ENCODE measurements at regions not wholly inside any gene's neighbourhood (a gene's known extent, or its start where the extent isn't known, plus 50 kb on each side); places are given as distances from the start of the nearest gene placed in this dataset.

DNA sequence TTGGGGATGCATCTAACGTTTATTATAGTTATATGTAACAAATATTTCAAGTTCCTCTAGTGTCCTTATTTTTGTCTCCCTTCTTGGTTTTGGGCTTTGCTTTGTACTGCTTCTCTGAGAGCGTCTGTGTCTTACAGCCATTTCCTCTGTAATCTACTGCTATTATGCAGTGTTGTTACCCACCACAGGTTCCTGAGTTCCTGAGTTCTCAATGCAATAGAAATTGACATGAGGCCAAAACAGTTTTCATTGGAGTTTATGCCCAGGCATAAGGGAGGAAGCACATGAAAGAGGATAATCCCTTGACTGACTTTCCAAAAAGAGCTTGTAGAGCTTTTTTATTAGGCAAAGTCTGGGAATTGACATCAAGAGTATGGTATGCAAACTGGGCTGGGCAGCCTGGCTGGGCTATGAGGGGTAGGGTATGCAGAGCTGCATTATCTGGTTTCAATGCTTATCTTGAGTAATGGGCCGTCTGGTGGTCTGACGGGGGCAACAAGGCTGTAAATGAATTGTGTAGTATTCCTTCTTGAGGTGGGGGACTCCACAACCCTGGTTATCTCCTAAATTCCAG, 722.5 kb upstream of the ATXN7L3B start:
- intact Hi-C loops (cut with DNase I; ENCODE audit: low total_unique reads), result no loop called here
- H3K27me3 ChIP-seq, result no peaks in the 10 kb centered on the region
- DNase-seq, result no peak
- 35 to 40% (median 38%) methylated on average over 4 of the region's 4 CpGs for WGBS, 5 donors
- no peaks in the 10 kb centered on the region for H3K9me3 ChIP-seq
- no peak overlapping the region for H3K4me3 ChIP-seq
- H3K36me3 ChIP-seq, result no peaks in the 10 kb centered on the region
- TF ChIP-seq POLR2AphosphoS5 (IDR thresholded peaks at IDR 0.05) (no peak), EP300 (IDR thresholded peaks at IDR 0.05) (no peak), POLR2A (IDR thresholded peaks at IDR 0.05) (no peak)
- TF ChIP-seq, protein P1, sequence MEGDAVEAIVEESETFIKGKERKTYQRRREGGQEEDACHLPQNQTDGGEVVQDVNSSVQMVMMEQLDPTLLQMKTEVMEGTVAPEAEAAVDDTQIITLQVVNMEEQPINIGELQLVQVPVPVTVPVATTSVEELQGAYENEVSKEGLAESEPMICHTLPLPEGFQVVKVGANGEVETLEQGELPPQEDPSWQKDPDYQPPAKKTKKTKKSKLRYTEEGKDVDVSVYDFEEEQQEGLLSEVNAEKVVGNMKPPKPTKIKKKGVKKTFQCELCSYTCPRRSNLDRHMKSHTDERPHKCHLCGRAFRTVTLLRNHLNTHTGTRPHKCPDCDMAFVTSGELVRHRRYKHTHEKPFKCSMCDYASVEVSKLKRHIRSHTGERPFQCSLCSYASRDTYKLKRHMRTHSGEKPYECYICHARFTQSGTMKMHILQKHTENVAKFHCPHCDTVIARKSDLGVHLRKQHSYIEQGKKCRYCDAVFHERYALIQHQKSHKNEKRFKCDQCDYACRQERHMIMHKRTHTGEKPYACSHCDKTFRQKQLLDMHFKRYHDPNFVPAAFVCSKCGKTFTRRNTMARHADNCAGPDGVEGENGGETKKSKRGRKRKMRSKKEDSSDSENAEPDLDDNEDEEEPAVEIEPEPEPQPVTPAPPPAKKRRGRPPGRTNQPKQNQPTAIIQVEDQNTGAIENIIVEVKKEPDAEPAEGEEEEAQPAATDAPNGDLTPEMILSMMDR (IDR thresholded peaks at IDR 0.05), result no peak
- no peak overlapping the region for H3K27ac ChIP-seq
- H3K4me1 ChIP-seq, result no peaks in the 10 kb centered on the region

DNA sequence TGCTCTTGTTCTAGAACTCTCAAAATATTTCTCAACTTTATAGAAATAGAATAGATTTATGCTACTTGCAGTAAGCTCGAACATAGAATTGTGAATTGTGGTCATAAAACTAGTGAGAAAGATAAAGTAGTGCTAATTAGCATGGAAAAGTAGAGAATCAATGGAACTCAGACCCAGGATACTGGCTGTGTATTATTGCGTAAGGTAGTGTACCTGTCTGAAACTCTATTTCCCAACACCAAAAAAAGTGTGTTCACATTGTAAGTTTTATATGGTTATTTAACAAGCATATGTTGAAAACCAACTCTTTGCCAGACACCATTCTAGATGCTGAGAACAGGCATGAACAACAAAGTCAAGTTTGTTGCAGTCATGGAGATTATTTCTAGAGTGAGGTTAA, 720.5 kb upstream of the ATXN7L3B start:
- Histone ChIP-seq H3K9me3 (peaks cover 0 to 6% (median 0%) of the 10 kb centered on the region in 4 donors), H3K36me3 (no peaks in the 10 kb centered on the region), H3K27me3 (no peaks in the 10 kb centered on the region), H3K4me1 (no peaks in the 10 kb centered on the region), H3K27ac (no peak overlapping the region), H3K4me3 (no peak overlapping the region)
- TF ChIP-seq POLR2AphosphoS5 (IDR thresholded peaks at IDR 0.05) (no peak), POLR2A (IDR thresholded peaks at IDR 0.05) (no peak), EP300 (IDR thresholded peaks at IDR 0.05) (no peak)
- TF ChIP-seq, protein P1 (IDR thresholded peaks at IDR 0.05), result no peak
- 71 to 85% (median 78%) methylated on average over 2 of the region's 2 CpGs for WGBS, 5 donors
- DNase-seq, result no peak
- intact Hi-C loops (cut with DNase I; ENCODE audit: low total_unique reads), result no loop called here

DNA sequence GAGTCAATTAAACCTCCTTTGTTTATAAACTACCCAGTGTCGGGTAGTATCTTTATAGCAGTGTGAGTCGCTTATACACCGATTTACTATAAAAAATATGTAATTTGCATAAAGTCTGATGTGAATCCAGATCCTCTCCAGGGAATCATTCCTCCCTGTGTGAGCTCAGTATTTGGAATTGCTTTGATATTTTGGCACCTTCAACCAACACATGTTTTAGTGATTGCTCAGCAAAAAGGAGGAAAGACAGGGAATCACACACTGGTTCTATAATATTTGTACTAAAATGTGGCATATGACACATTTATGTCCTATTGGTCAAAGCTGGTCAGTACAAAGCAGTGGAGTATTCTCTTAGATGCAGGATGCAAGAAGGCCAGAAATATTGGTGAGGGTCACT, 703.9 kb upstream of the ATXN7L3B start:
- Histone ChIP-seq H3K27ac (no peak overlapping the region), H3K36me3 (no peaks in the 10 kb centered on the region)

DNA sequence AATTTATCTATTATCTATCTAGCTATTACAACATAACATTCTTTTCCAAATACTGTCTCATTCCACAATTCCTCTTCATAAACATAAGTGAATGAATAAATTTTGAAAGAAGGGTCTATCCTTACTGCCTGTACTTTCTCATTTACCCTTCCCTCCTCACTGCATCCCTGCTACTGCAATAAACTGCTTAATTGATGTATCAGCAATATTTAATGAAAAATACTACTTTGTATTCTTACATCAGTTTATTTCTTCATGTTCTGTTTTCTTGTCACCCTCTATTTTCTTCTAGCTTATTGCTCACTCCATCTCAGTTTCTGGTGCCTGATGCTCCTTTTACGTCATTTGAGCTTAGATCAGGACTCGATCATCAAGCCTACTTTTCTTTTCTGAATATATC, 695.7 kb upstream of the ATXN7L3B start:
- 75 to 93% (median 89%) methylated on average over 2 of the region's 2 CpGs for WGBS, 5 donors
- H3K9me3 ChIP-seq, result no peaks in the 10 kb centered on the region
- intact Hi-C loops (cut with DNase I; ENCODE audit: low total_unique reads), result no loop called here

More for the DNA sequence above, 703.9 kb upstream of the ATXN7L3B start:
- no peaks in the 10 kb centered on the region for H3K27me3 ChIP-seq
- H3K4me3 ChIP-seq, result no peak overlapping the region
- H3K4me1 ChIP-seq, result no peaks in the 10 kb centered on the region
- DNase-seq, result no peak
- peaks cover 0 to under 1% (median 0%) of the 10 kb centered on the region in 4 donors for H3K9me3 ChIP-seq
- intact Hi-C loops (cut with DNase I; ENCODE audit: low total_unique reads), result no loop called here
- 83 to 91% (median 86%) methylated on average over 3 of the region's 3 CpGs for WGBS, 5 donors
- TF ChIP-seq, protein P1 (IDR thresholded peaks at IDR 0.05), result no peak
- TF ChIP-seq EP300 (IDR thresholded peaks at IDR 0.05) (no peak), POLR2A (IDR thresholded peaks at IDR 0.05) (no peak), POLR2AphosphoS5 (IDR thresholded peaks at IDR 0.05) (no peak)

More for the DNA sequence above, 695.7 kb upstream of the ATXN7L3B start:
- H3K4me3 ChIP-seq, result no peak overlapping the region
- no peaks in the 10 kb centered on the region for H3K4me1 ChIP-seq
- H3K27ac ChIP-seq, result no peak overlapping the region
- DNase-seq, result no peak
- no peaks in the 10 kb centered on the region for H3K36me3 ChIP-seq
- no peak for TF ChIP-seq EP300 (IDR thresholded peaks at IDR 0.05)
- no peak for TF ChIP-seq POLR2AphosphoS5 (IDR thresholded peaks at IDR 0.05)
- no peak for TF ChIP-seq POLR2A (IDR thresholded peaks at IDR 0.05)
- TF ChIP-seq, protein P1 (IDR thresholded peaks at IDR 0.05), result no peak
- H3K27me3 ChIP-seq, result no peaks in the 10 kb centered on the region
